GM12878 (cell line): ENCODE measurements at regions not wholly inside any gene's neighbourhood (a gene's known extent, or its start where the extent isn't known, plus 50 kb on each side); places are given as distances from the start of the nearest gene placed in this dataset.

Source experiments
- ATAC-seq: fragments of 200-7000 bp; cut with Tn5 transposase; 3 replicates; pipeline ENCODE4 v1.9.1; 2020; ENCODE audit warnings: mild to moderate bottlenecking, moderate library complexity
- BruUV-seq: library from RNA; stranded (reverse); fragments of 400-500 nt; replicated peaks from 2 replicates; lab custom pipeline; 2021; lab: Mats Ljungman, UMichigan
- CTCF ChIA-PET: fragments of 300-600 bp; sonication (Branson Sonifier 250); formaldehyde crosslinking; extraction: SDS; loops from one replicate; lab custom pipeline; 2021; ENCODE audit warnings: inconsistent platforms; lab: Yijun Ruan, JAX
- POLR2A ChIA-PET: fragments of 350-600 bp; formaldehyde crosslinking; extraction: SDS; loops from one replicate; lab custom pipeline; 2021; ENCODE audit warnings: inconsistent platforms; lab: Charles Lee
- RAD21 ChIA-PET: fragments of 300-600 bp; sonication (Branson Sonifier 250); formaldehyde crosslinking; loops from one replicate; lab custom pipeline; 2023; ENCODE audit warnings: antibody characterized with exemption; ENCODE audit not compliant: unreplicated experiment; lab: Charles Lee
- SMC1A ChIA-PET: fragments of 300-600 bp; sonication (Branson Sonifier 250); formaldehyde crosslinking; loops from one replicate; lab custom pipeline; 2023; ENCODE audit not compliant: unreplicated experiment, uncharacterized antibody; lab: Charles Lee
- DNase-seq: peaks from one replicate; pipeline ENCODE4 v3.0.0-alpha.2; 2011; ENCODE audit warnings: low read depth, low spot score
- FAIRE-seq: peaks from 3 replicates; lab custom pipeline; 2011; peaks lifted over from hg19 to GRCh38; lab: Jason Lieb, UNC
- H2AFZ ChIP-seq: 2 replicates; pipeline ENCODE4 v1.6.0; 2011; ENCODE audit warnings: low read depth, low read length, control low read depth; ENCODE audit not compliant: control insufficient read depth
- H3K27ac ChIP-seq: 2 replicates; pipeline ENCODE4 v1.5.1; 2011; ENCODE audit warnings: control low read depth; ENCODE audit not compliant: control insufficient read depth, insufficient read depth
- H3K27me3 ChIP-seq, 2 experiments: replicated peaks in 1 of 2; 2 replicates each; pipeline versions ENCODE4 v1.6.0 to v1.6.1; 2011; ENCODE audit warnings: low read length in 1 of 2; ENCODE audit not compliant: control insufficient read depth in 2 of 2, insufficient read depth in 2 of 2
- H3K36me3 ChIP-seq, 2 experiments: 2 replicates each; pipeline ENCODE4 v1.5.1; 2011; ENCODE audit warnings: low read length in 1 of 2; ENCODE audit not compliant: control insufficient read depth in 2 of 2, insufficient read depth in 2 of 2
- H3K4me1 ChIP-seq: 2 replicates; pipeline ENCODE4 v1.6.1; 2011; ENCODE audit warnings: mild to moderate bottlenecking, low read length, moderate library complexity, mixed read lengths; ENCODE audit not compliant: control insufficient read depth, insufficient read depth
- H3K4me2 ChIP-seq: 2 replicates; pipeline ENCODE4 v1.6.0; 2011; ENCODE audit warnings: control low read depth; ENCODE audit not compliant: control insufficient read depth, insufficient read depth
- H3K4me3 ChIP-seq: fragments of 200-600 bp; sonication (generic); 2 replicates; pipeline ENCODE4 v1.5.1; 2016
- H3K79me2 ChIP-seq: 2 replicates; pipeline ENCODE4 v1.6.0; 2011; ENCODE audit warnings: low read length; ENCODE audit not compliant: control insufficient read depth, insufficient read depth
- H3K9ac ChIP-seq: 2 replicates; pipeline ENCODE4 v1.8.0; 2011; ENCODE audit warnings: low read length, control low read depth, mixed read lengths; ENCODE audit not compliant: control insufficient read depth, insufficient read depth
- H3K9me3 ChIP-seq: replicated peaks from 3 replicates; pipeline ENCODE4 v1.5.1; 2011; ENCODE audit warnings: mild to moderate bottlenecking, low read length; ENCODE audit not compliant: control insufficient read depth, insufficient read depth
- H4K20me1 ChIP-seq: 2 replicates; pipeline ENCODE4 v1.6.0; 2011; ENCODE audit not compliant: control insufficient read depth, insufficient read depth
- E2F4 ChIP-seq: IDR thresholded peaks from 2 replicates; pipeline ENCODE4 v1.6.1; 2012; ENCODE audit warnings: low read depth, low read length, improper control_type of control experiment
- HSF1 ChIP-seq: fragments of 150-350 bp; IDR thresholded peaks from 2 replicates; pipeline ENCODE4 v1.6.1; 2014; ENCODE audit warnings: mild to moderate bottlenecking, low read depth, low read length
- KAT2A ChIP-seq: conservative IDR thresholded peaks from 2 replicates; pipeline ENCODE4 v1.6.1; 2011; ENCODE audit warnings: low read depth, low read length; ENCODE audit not compliant: control insufficient read depth
- KDM1A ChIP-seq: fragments of 200-600 bp; sonication (generic); IDR thresholded peaks from 2 replicates; pipeline ENCODE4 v1.6.1; 2016; ENCODE audit warnings: borderline replicate concordance
- MXI1 ChIP-seq: fragments of 150-350 bp; IDR thresholded peaks from 2 replicates; pipeline ENCODE4 v1.6.1; 2011; ENCODE audit warnings: low read depth, mild to moderate bottlenecking, inconsistent platforms, low read length, improper control_type of control experiment
- NR2C2 ChIP-seq: IDR thresholded peaks from 2 replicates; pipeline ENCODE4 v1.6.1; 2011; ENCODE audit warnings: borderline replicate concordance, low read depth; ENCODE audit not compliant: control insufficient read depth, insufficient read length
- NR2F1 ChIP-seq: fragments of 450-650 bp; conservative IDR thresholded peaks from 2 replicates; pipeline ENCODE4 v1.6.1; 2017; ENCODE audit warnings: mild to moderate bottlenecking
- PAX8 ChIP-seq: fragments of 450-650 bp; IDR thresholded peaks from 2 replicates; pipeline ENCODE4 v1.6.1; 2017; ENCODE audit warnings: mild to moderate bottlenecking, moderate library complexity
- POLR2A ChIP-seq: IDR thresholded peaks from 2 replicates; pipeline ENCODE4 v1.6.1; 2011; ENCODE audit warnings: low read depth, mild to moderate bottlenecking, low read length
- POU2F2 ChIP-seq: IDR thresholded peaks from 3 replicates; pipeline ENCODE4 v1.6.1; 2011; ENCODE audit warnings: low read depth, mild to moderate bottlenecking, low read length, borderline replicate concordance
- RFX5 ChIP-seq: IDR thresholded peaks from 2 replicates; pipeline ENCODE4 v1.6.1; 2011; ENCODE audit warnings: low read depth, low read length, improper control_type of control experiment
- WGBS: methylation state at CpG from one replicate; pipeline ENCODE4 v1.1.6; 2016; ENCODE audit warnings: low lambda C conversion rate; ENCODE audit not compliant: insufficient replicate concordance, insufficient coverage; ENCODE audit errors: missing lambda C conversion rate; 5-methylcytosine and 5-hydroxymethylcytosine counted together
- in situ Hi-C: fragments of 300-500 bp; cut with MboI; formaldehyde crosslinking; loops from 9 replicates; pipeline ENCODE4 v1.14.3; 2018; ENCODE audit warnings: mixed read lengths
- intact Hi-C: fragments of 100-400 bp; cut with micrococcal nuclease; formaldehyde crosslinking; loops from one replicate; pipeline ENCODE4 v1.14.2; 2022; ENCODE audit not compliant: unreplicated experiment
- TF ChIP-seq, protein P1 (sequence below), 3 experiments: IDR thresholded peaks in 2 of 3; conservative IDR thresholded peaks in 1 of 3; 2 replicates each; pipeline ENCODE4 v1.5.1; 2011; ENCODE audit warnings: low read depth in 3 of 3, low read length in 3 of 3, mild to moderate bottlenecking in 3 of 3, control low read depth in 2 of 3, moderate library complexity in 2 of 3, inconsistent platforms in 1 of 3, mixed read lengths in 1 of 3; ENCODE audit not compliant: control insufficient read depth in 2 of 3, insufficient read depth in 1 of 3; ENCODE audit errors: extremely low read depth in 1 of 3

DNA sequence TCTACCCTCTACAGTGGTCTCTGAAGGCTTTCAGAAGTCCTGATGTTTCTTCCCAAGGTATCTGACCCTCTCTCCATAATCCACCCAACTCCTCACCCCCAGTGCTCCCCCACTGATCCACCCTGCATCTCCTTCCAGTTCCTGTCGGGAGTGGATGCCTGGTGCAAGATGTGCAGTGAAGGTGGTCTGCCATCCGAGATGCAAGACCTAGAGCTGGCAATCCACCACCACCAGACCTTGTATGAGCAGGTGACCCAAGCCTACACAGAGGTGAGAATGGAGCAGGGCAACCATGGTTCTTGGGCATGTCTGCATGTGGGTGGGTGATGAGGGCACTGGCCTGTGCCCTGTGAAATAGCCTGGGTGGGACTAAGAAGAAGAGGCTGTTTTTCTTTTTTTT, 337.8 kb upstream of the ROPN1 start:
- BruUV-seq: no TSS peak
- in situ Hi-C loops: no loop called here
- ATAC-seq (no peak), FAIRE-seq (no peak), DNase-seq (no peak)
- Histone ChIP-seq H3K27me3 (no peaks in the 10 kb centered on the region; a peak in 1 of 4 replicates), H4K20me1 (no peaks in the 10 kb centered on the region), H3K9ac (no peak overlapping the region), H3K27ac (no peak overlapping the region), H3K79me2 (no peaks in the 10 kb centered on the region), H3K36me3 (no peaks in the 10 kb centered on the region), H2AFZ (no peak overlapping the region), H3K4me1 (no peaks in the 10 kb centered on the region), H3K4me3 (no peak overlapping the region), H3K4me2 (no peak overlapping the region), H3K9me3 (no peaks in the 10 kb centered on the region)
- intact Hi-C loops: no loop called here
- ChIA-PET POLR2A (no interaction called here), CTCF (interaction anchor here (0.7 kb wide), 1 partner anchor 986 kb away, joined by 4 read pairs; no protein-coding TSS in a partner anchor), SMC1A (no interaction called here), RAD21 (no interaction called here)
- TF ChIP-seq NR2F1: no peak
- TF ChIP-seq NR2C2: no peak
- TF ChIP-seq POU2F2: no peak
- no peak for TF ChIP-seq PAX8
- 0% methylated on average over 2 of the region's 2 CpGs for WGBS

GRCh38 chr3:124333931-124334640, 342.2 kb upstream of the ROPN1 start:
- SMC1A ChIA-PET: no interaction called here
- no peak for FAIRE-seq
- POLR2A ChIA-PET: no interaction called here
- TF ChIP-seq KDM1A (no peak), KAT2A (no peak), MXI1 (no peak), RFX5 (no peak), E2F4 (no peak), POLR2A (no peak), POU2F2 (no peak), HSF1 (no peak)
- TF ChIP-seq, protein P1, sequence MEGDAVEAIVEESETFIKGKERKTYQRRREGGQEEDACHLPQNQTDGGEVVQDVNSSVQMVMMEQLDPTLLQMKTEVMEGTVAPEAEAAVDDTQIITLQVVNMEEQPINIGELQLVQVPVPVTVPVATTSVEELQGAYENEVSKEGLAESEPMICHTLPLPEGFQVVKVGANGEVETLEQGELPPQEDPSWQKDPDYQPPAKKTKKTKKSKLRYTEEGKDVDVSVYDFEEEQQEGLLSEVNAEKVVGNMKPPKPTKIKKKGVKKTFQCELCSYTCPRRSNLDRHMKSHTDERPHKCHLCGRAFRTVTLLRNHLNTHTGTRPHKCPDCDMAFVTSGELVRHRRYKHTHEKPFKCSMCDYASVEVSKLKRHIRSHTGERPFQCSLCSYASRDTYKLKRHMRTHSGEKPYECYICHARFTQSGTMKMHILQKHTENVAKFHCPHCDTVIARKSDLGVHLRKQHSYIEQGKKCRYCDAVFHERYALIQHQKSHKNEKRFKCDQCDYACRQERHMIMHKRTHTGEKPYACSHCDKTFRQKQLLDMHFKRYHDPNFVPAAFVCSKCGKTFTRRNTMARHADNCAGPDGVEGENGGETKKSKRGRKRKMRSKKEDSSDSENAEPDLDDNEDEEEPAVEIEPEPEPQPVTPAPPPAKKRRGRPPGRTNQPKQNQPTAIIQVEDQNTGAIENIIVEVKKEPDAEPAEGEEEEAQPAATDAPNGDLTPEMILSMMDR (IDR thresholded peaks at IDR 0.05 in 2 of 3, conservative IDR thresholded peaks at IDR 0.05 in 1 of 3; ENCODE audit: control insufficient read depth in 2 of 3, extremely low read depth in 1 of 3, insufficient read depth in 1 of 3, low read depth in 3 of 3, low read length in 3 of 3): no peak

More at GRCh38 chr3:124333931-124334640, 342.2 kb upstream of the ROPN1 start:
- Histone ChIP-seq H3K4me2 (no peak overlapping the region), H4K20me1 (no peaks in the 10 kb centered on the region), H3K27me3 (no peaks in the 10 kb centered on the region; a peak in 1 of 4 replicates), H3K9me3 (no peaks in the 10 kb centered on the region), H3K36me3 (no peaks in the 10 kb centered on the region), H3K79me2 (no peaks in the 10 kb centered on the region), H3K4me1 (no peaks in the 10 kb centered on the region), H3K9ac (no peak overlapping the region), H3K27ac (no peak overlapping the region), H2AFZ (no peak overlapping the region), H3K4me3 (no peak overlapping the region)
- intact Hi-C loops: no loop called here
- WGBS: 28% methylated on average over 14 of the region's 14 CpGs
- CTCF ChIA-PET: no interaction called here
- ATAC-seq (no peak), DNase-seq (no peak)
- in situ Hi-C loops: no loop called here
- RAD21 ChIA-PET: no interaction called here
- BruUV-seq: no TSS peak
